Small intestine (tissue), 7 donors: ENCODE measurements at regions not wholly inside any gene's neighbourhood (a gene's known extent, or its start where the extent isn't known, plus 50 kb on each side); places are given as distances from the start of the nearest gene placed in this dataset.
"Not testable (repeated sequence)": the region's sequence is repeated elsewhere in the genome, so short reads cannot be mapped to it uniquely, and the experiment has no call there.

Source experiments
- DNase-seq, 2 donors: peaks; one replicate each; pipeline versions ENCODE4 v3.0.0 to v3.0.0-alpha.2; 2013
- FAIRE-seq: peaks from 2 replicates; lab custom pipeline; 2012; peaks lifted over from hg19 to GRCh38; lab: Jason Lieb, UNC
- H3K27ac ChIP-seq, 3 donors: one replicate each; pipeline ENCODE4 v1.5.1; 2013; ENCODE audit warnings: low read length in 2 of 3, mild to moderate bottlenecking in 2 of 3, control low read depth in 1 of 3, inconsistent platforms in 1 of 3, low read depth in 1 of 3, moderate library complexity in 1 of 3
- H3K27me3 ChIP-seq, 3 donors: one replicate each; pipeline ENCODE4 v1.6.1; 2013; ENCODE audit warnings: low read length in 3 of 3, inconsistent platforms in 1 of 3; ENCODE audit not compliant: control insufficient read depth in 3 of 3, insufficient read depth in 3 of 3
- H3K36me3 ChIP-seq, 3 donors: one replicate each; pipeline ENCODE4 v1.6.1; 2013; ENCODE audit warnings: low read length in 3 of 3, inconsistent platforms in 1 of 3, low read depth in 1 of 3, mild to moderate bottlenecking in 1 of 3, moderate library complexity in 1 of 3; ENCODE audit not compliant: control insufficient read depth in 3 of 3, insufficient read depth in 2 of 3
- H3K4me1 ChIP-seq, 3 donors: one replicate each; pipeline ENCODE4 v1.6.1; 2013; ENCODE audit warnings: low read length in 2 of 3, inconsistent platforms in 1 of 3, low read depth in 1 of 3, mild to moderate bottlenecking in 1 of 3, moderate library complexity in 1 of 3; ENCODE audit not compliant: control insufficient read depth in 3 of 3, insufficient read depth in 2 of 3
- H3K4me3 ChIP-seq, 3 donors: one replicate each; pipeline ENCODE4 v1.5.1; 2013; ENCODE audit warnings: low read length in 3 of 3, control low read depth in 1 of 3, inconsistent platforms in 1 of 3, low read depth in 1 of 3, mild to moderate bottlenecking in 1 of 3, moderate library complexity in 1 of 3
- H3K9me3 ChIP-seq, 2 donors: one replicate each; pipeline ENCODE4 v1.6.1; 2013; ENCODE audit warnings: low read depth in 1 of 2, low read length in 1 of 2; ENCODE audit not compliant: control insufficient read depth in 2 of 2, insufficient read depth in 1 of 2
- WGBS, 3 donors: extraction: QIAGEN DNeasy Blood & Tissue Kit; methylation state at CpG; one replicate each; pipeline ENCODE4 v1.1.7; 2013; 5-methylcytosine and 5-hydroxymethylcytosine counted together
- donor health status: healthy with polysubstance abuse.
- donor health status: control.
- donor health status: control.
- donor health status: Bipolar disorder and iron deficiency.
- donor health status: healthy.

- DNase-seq (no peak), FAIRE-seq (no peak)
- no peak overlapping the region for H3K4me3 ChIP-seq
- 89 to 92% (median 92%) methylated on average over 4 of the region's 4 CpGs for WGBS, 3 donors
- H3K4me1 ChIP-seq = no peaks in the 10 kb centered on the region
- H3K36me3 ChIP-seq = no peaks in the 10 kb centered on the region
- H3K27me3 ChIP-seq = peaks cover 0 to 3% (median 0%) of the 10 kb centered on the region in 3 donors
- H3K27ac ChIP-seq = no peak overlapping the region
- H3K9me3 ChIP-seq = no peaks in the 10 kb centered on the region
Measured at GRCh38 chr2:88892788-88893187, 201.3 kb downstream of the RPIA start.

- H3K36me3 ChIP-seq = no peaks in the 10 kb centered on the region
- DNase-seq = no peak
- H3K9me3 ChIP-seq = no peaks in the 10 kb centered on the region
- no peak overlapping the region for H3K27ac ChIP-seq
- WGBS, 3 donors = 11 to 44% (median 23%) methylated on average over 1 of the region's 1 CpG
- FAIRE-seq = no peak
- no peaks in the 10 kb centered on the region for H3K4me1 ChIP-seq
- no peak overlapping the region for H3K4me3 ChIP-seq
- H3K27me3 ChIP-seq = peaks cover 0 to 3% (median 0%) of the 10 kb centered on the region in 3 donors
Measured at GRCh38 chr2:88896971-88897370, 205.5 kb downstream of the RPIA start.

GRCh38 chr2:88897715-88898114 lies 206.2 kb downstream of the RPIA start:
- 7 to 22% (median 8%) methylated on average over 1 of the region's 1 CpG for WGBS, 3 donors
- H3K36me3 ChIP-seq = no peaks in the 10 kb centered on the region
- DNase-seq (no peak), FAIRE-seq (no peak)
- no peaks in the 10 kb centered on the region for H3K27me3 ChIP-seq
- no peak overlapping the region for H3K27ac ChIP-seq
- H3K4me3 ChIP-seq = no peak overlapping the region
- H3K4me1 ChIP-seq = no peaks in the 10 kb centered on the region
- H3K9me3 ChIP-seq = no peaks in the 10 kb centered on the region

GRCh38 chr2:88903749-88904353 lies 212.4 kb downstream of the RPIA start:
- Histone ChIP-seq H3K9me3 (no peaks in the 10 kb centered on the region), H3K4me3 (no peak overlapping the region), H3K4me1 (no peaks in the 10 kb centered on the region), H3K36me3 (no peaks in the 10 kb centered on the region), H3K27me3 (no peaks in the 10 kb centered on the region), H3K27ac (no peak overlapping the region)
- no peak for FAIRE-seq
- WGBS, 3 donors = 2 to 6% (median 6%) methylated on average over 2 of the region's 2 CpGs
- DNase-seq = peak; percentile 31 to 34

GRCh38 chr2:88913280-88913679 lies 221.8 kb downstream of the RPIA start:
- Histone ChIP-seq H3K27ac (no peak overlapping the region), H3K27me3 (peaks cover 0 to 3% (median 0%) of the 10 kb centered on the region in 3 donors), H3K9me3 (no peaks in the 10 kb centered on the region), H3K4me1 (no peaks in the 10 kb centered on the region), H3K4me3 (no peak overlapping the region), H3K36me3 (no peaks in the 10 kb centered on the region)
- FAIRE-seq (no peak), DNase-seq (no peak)

- Histone ChIP-seq H3K36me3 (no peaks in the 10 kb centered on the region), H3K27ac (no peak overlapping the region), H3K9me3 (no peaks in the 10 kb centered on the region), H3K27me3 (peaks cover 0 to 3% (median 0%) of the 10 kb centered on the region in 3 donors), H3K4me3 (no peak overlapping the region), H3K4me1 (no peaks in the 10 kb centered on the region)
- 62 to 67% (median 64%) methylated on average over 7 of the region's 7 CpGs for WGBS, 3 donors
- FAIRE-seq (no peak), DNase-seq (no peak)
Measured at GRCh38 chr2:88919087-88919738, 227.7 kb downstream of the RPIA start.

- 89 to 95% (median 94%) methylated on average over 25 to 31 of the region's 31 CpGs for WGBS, 3 donors
- DNase-seq, H3K27ac ChIP-seq, H3K36me3 ChIP-seq, H3K4me3 ChIP-seq, H3K9me3 ChIP-seq, H3K27me3 ChIP-seq, FAIRE-seq, H3K4me1 ChIP-seq: not testable (repeated sequence)
Measured at GRCh38 chr2:88920399-88920798, 228.9 kb downstream of the RPIA start.

- WGBS, 3 donors = 81 to 94% (median 92%) methylated on average over 1 of the region's 1 CpG
- H3K27ac ChIP-seq = no peak overlapping the region
- FAIRE-seq (no peak), DNase-seq (no peak)
- no peaks in the 10 kb centered on the region for H3K27me3 ChIP-seq
- no peak overlapping the region for H3K4me3 ChIP-seq
- no peaks in the 10 kb centered on the region for H3K9me3 ChIP-seq
- no peaks in the 10 kb centered on the region for H3K36me3 ChIP-seq
- H3K4me1 ChIP-seq = no peaks in the 10 kb centered on the region
Measured at GRCh38 chr2:88924533-88924932, 233.1 kb downstream of the RPIA start.
